ENCODE measurements at regions not wholly inside any gene's neighbourhood (a gene's known extent, or its start where the extent isn't known, plus 50 kb on each side); places are given as distances from the start of the nearest gene placed in this dataset.

- H3K4me3 ChIP-seq (ENCODE audit: low read depth, low read length), result no peak overlapping the region
- DNase-seq (ENCODE audit: low read depth), result peak; percentile 60
- TF ChIP-seq POLR2A (IDR thresholded peaks at IDR 0.05; ENCODE audit: extremely low read depth, insufficient read length) (no peak), MYC (IDR thresholded peaks at IDR 0.05; ENCODE audit: low read depth, low read length) (no peak), CTCF (IDR thresholded peaks at IDR 0.05; ENCODE audit: low read depth, low read length) (no peak)
- TF ChIP-seq, protein P1, sequence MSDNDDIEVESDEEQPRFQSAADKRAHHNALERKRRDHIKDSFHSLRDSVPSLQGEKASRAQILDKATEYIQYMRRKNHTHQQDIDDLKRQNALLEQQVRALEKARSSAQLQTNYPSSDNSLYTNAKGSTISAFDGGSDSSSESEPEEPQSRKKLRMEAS (IDR thresholded peaks at IDR 0.05; ENCODE audit: low read depth, low read length), result no peak
Measured at GRCh38 chr1:192477630-192478029, 97.9 kb upstream of the RGS1 start.

DNA sequence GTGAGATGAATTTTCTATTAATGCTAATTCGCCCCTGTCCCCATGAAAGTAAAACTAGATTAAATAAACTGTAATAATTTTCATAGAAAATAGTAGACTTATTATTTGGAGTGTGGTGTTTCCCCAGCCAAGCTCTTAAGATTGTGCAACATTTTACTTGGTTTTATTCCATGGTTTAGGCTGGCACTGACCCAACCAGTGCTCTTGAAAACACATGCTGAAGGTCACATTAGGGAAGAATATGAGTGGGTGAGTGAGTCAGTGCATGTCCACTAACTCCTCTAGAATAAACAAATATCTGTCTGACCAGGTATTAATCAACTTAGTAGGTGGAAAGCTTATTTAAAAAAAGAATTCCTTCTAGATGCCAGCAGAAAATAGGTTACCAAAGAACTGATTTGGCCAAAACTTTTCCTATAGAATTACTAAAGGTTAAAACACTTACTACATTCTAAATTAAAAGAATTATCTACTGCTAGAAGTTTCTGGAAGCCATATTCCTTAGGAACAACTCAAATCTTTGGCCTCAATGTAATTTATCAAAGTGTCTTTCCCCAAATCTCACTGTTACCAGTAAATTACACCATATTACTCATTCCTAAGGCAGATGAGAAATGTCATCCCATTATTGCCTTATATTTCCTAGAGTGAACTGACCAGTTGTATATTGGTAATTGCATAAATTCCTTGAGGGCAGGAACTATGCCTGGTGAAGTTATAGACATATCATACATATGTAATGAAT lies 89.7 kb upstream of the RGS1 start:
- DNase-seq (ENCODE audit: low read depth), result no peak
- H3K4me3 ChIP-seq (ENCODE audit: low read depth, low read length), result no peak overlapping the region
- TF ChIP-seq POLR2A (IDR thresholded peaks at IDR 0.05; ENCODE audit: extremely low read depth, insufficient read length) (no peak), MYC (IDR thresholded peaks at IDR 0.05; ENCODE audit: low read depth, low read length) (no peak), CTCF (IDR thresholded peaks at IDR 0.05; ENCODE audit: low read depth, low read length) (no peak)
- TF ChIP-seq, protein P1 (IDR thresholded peaks at IDR 0.05; ENCODE audit: low read depth, low read length), result no peak

DNA sequence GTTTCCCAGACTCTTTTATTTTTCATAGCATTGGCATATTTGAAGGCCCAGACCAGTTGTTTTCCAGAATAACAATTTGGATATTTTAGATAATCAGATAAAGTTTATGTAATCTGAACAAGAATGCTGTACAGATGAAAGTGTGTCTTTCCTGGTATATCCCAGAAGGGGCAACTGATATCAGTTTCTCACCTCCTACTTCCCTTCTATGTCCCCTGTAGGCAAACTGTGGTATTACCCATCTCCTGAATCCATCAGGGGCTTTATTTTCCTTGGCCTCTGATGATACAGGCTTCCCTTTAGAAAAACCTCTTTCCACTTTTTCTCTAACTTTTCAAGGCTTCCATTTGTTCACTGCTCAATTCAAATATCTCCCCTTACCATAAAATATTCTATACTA lies 87.5 kb upstream of the RGS1 start:
- TF ChIP-seq, protein P1 (IDR thresholded peaks at IDR 0.05; ENCODE audit: low read depth, low read length), result no peak
- no peak for TF ChIP-seq CTCF (IDR thresholded peaks at IDR 0.05; ENCODE audit: low read depth, low read length)
- no peak for TF ChIP-seq POLR2A (IDR thresholded peaks at IDR 0.05; ENCODE audit: extremely low read depth, insufficient read length)
- no peak for TF ChIP-seq MYC (IDR thresholded peaks at IDR 0.05; ENCODE audit: low read depth, low read length)

GRCh38 chr1:192489047-192489446 lies 86.5 kb upstream of the RGS1 start:
- H3K4me3 ChIP-seq (ENCODE audit: low read depth, low read length), result no peak overlapping the region
- DNase-seq (ENCODE audit: low read depth), result no peak
- TF ChIP-seq CTCF (IDR thresholded peaks at IDR 0.05; ENCODE audit: low read depth, low read length) (no peak), MYC (IDR thresholded peaks at IDR 0.05; ENCODE audit: low read depth, low read length) (no peak), POLR2A (IDR thresholded peaks at IDR 0.05; ENCODE audit: extremely low read depth, insufficient read length) (no peak)
- TF ChIP-seq, protein P1 (IDR thresholded peaks at IDR 0.05; ENCODE audit: low read depth, low read length), result no peak

More for the DNA sequence above, 87.5 kb upstream of the RGS1 start:
- no peak overlapping the region for H3K4me3 ChIP-seq (ENCODE audit: low read depth, low read length)
- no peak for DNase-seq (ENCODE audit: low read depth)

- TF ChIP-seq POLR2A (IDR thresholded peaks at IDR 0.05; ENCODE audit: extremely low read depth, insufficient read length), result no peak
- TF ChIP-seq MYC (IDR thresholded peaks at IDR 0.05; ENCODE audit: low read depth, low read length), result 0 out of 2 replicates have a peak, but pooled peaks have one; percentile 12
- TF ChIP-seq, protein P1 (IDR thresholded peaks at IDR 0.05; ENCODE audit: low read depth, low read length), result peak; percentile 44; the same call in 1 of the 2 replicates
- H3K4me3 ChIP-seq (ENCODE audit: low read depth, low read length), result no peak overlapping the region
- DNase-seq (ENCODE audit: low read depth), result peak; percentile 40
Measured at GRCh38 chr1:192489748-192490147, 85.8 kb upstream of the RGS1 start.

GRCh38 chr1:192491804-192492554 lies 83.6 kb upstream of the RGS1 start:
- DNase-seq (ENCODE audit: low read depth), result no peak
- H3K4me3 ChIP-seq (ENCODE audit: low read depth, low read length), result no peak overlapping the region
- no peak for TF ChIP-seq CTCF (IDR thresholded peaks at IDR 0.05; ENCODE audit: low read depth, low read length)
- TF ChIP-seq, protein P1 (IDR thresholded peaks at IDR 0.05; ENCODE audit: low read depth, low read length), result no peak
- no peak for TF ChIP-seq POLR2A (IDR thresholded peaks at IDR 0.05; ENCODE audit: extremely low read depth, insufficient read length)
- no peak for TF ChIP-seq MYC (IDR thresholded peaks at IDR 0.05; ENCODE audit: low read depth, low read length)

All from NB4 (cell line).